Activated naive CD4-positive, alpha-beta T cell treated with anti-CD3 and anti-CD28 coated beads, Interleukin-2, amount 10 ng/mL, durations not matched to agents 7 days and 5 days (primary cell): ENCODE measurements at regions not wholly inside any gene's neighbourhood (a gene's known extent, or its start where the extent isn't known, plus 50 kb on each side); places are given as distances from the start of the nearest gene placed in this dataset.

Source experiments
- CTCF ChIA-PET: fragments of 350-600 bp; sonication (Branson Sonifier 250); formaldehyde crosslinking; loops from one replicate; lab custom pipeline; 2021; ENCODE audit warnings: antibody characterized with exemption; lab: Charles Lee
- DNase-seq: peaks from one replicate; pipeline ENCODE4 v3.0.0-alpha.2; 2020
- H3K27ac Mint-ChIP-seq: one replicate; pipeline ENCODE4 v1.8.0; 2021; ENCODE audit warnings: mild to moderate bottlenecking, moderate library complexity, mixed read lengths
- H3K27me3 Mint-ChIP-seq: one replicate; pipeline ENCODE4 v1.8.0; 2021; ENCODE audit warnings: mild to moderate bottlenecking, mixed read lengths
- H3K36me3 Mint-ChIP-seq: one replicate; pipeline ENCODE4 v1.8.0; 2021; ENCODE audit warnings: mixed read lengths
- H3K4me1 Mint-ChIP-seq: one replicate; pipeline ENCODE4 v1.8.0; 2021; ENCODE audit warnings: mixed read lengths
- H3K4me3 Mint-ChIP-seq: one replicate; pipeline ENCODE4 v1.8.0; 2021; ENCODE audit warnings: mild to moderate bottlenecking, moderate library complexity, mixed read lengths
- H3K9me3 Mint-ChIP-seq: one replicate; pipeline ENCODE4 v1.8.0; 2021; ENCODE audit warnings: mixed read lengths

DNA sequence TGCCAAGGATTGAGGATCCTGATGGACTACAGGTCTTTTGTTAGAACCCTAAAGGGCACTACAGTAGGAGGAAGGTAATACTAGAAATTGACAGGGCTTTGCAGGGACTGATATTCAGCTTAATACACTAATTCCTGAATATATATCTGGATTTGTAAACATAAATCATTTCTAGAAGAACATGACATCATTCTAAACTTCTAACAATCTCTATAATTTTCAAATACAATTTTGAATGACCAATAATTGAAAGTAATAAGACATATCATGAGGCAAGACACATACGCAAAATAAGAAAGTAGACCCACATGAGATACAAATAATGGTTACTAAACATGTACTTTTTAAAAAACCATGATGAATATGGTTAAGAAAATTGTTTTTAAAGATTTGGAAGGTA lies 52.4 kb upstream of the LRRC8B start:
- no peak overlapping the region for H3K27ac Mint-ChIP-seq
- peaks cover 3% of the 10 kb centered on the region for H3K4me1 Mint-ChIP-seq
- peaks cover 10% of the 10 kb centered on the region for H3K36me3 Mint-ChIP-seq
- CTCF ChIA-PET: no interaction called here
- H3K9me3 Mint-ChIP-seq: peaks cover 12% of the 10 kb centered on the region
- H3K27me3 Mint-ChIP-seq: peaks cover 36% of the 10 kb centered on the region
- H3K4me3 Mint-ChIP-seq: no peak overlapping the region
- no peak for DNase-seq

DNA sequence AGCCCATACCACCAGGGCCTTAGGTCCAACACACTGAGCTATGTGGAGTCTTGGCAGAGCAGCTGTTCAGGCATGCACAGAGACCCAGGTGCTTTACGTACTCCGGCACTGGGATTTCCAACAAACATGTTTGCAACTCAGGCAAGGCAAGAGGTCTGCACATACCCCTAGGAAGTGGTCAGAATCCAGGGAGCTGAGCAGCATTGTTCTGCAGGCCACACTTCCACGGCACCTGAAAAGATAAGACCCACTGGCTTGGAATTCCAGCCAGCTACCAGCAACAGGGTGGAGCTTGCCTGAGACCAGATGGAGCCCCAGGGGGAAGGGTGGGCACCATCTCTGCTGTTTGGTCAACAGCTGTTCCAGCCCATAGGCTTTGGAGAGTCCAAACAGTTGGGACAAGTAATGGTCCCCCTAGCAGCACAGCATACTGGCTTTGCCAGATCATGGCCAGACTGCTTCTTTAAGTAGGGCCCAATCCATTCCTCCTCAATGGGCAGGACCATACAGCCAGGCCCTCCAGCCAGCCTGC lies 51.7 kb upstream of the LRRC8B start:
- Mint-ChIP-seq H3K36me3 (peaks cover 10% of the 10 kb centered on the region), H3K27me3 (peaks cover 36% of the 10 kb centered on the region), H3K4me3 (no peak overlapping the region), H3K4me1 (peaks cover 3% of the 10 kb centered on the region), H3K9me3 (peaks cover 12% of the 10 kb centered on the region), H3K27ac (no peak overlapping the region)
- CTCF ChIA-PET: interaction anchor here (1.0 to 1.3 kb wide), 2 partner anchors 9 to 16 kb away, joined by 3 read pairs; no protein-coding TSS in a partner anchor
- no peak for DNase-seq
